HG03378 (cell line): ENCODE measurements at regions not wholly inside any gene's neighbourhood (a gene's known extent, or its start where the extent isn't known, plus 50 kb on each side); places are given as distances from the start of the nearest gene placed in this dataset.
A peak's percentile ranks its signal among the peaks of the same experiment; 100 is the strongest.

Source experiments
- ATAC-seq: cut with Tn5 transposase; IDR thresholded peaks from one replicate; pipeline ENCODE4 v1.9.1; 2021; ENCODE audit warnings: mild to moderate bottlenecking, moderate library complexity; ENCODE audit not compliant: unreplicated experiment

DNA sequence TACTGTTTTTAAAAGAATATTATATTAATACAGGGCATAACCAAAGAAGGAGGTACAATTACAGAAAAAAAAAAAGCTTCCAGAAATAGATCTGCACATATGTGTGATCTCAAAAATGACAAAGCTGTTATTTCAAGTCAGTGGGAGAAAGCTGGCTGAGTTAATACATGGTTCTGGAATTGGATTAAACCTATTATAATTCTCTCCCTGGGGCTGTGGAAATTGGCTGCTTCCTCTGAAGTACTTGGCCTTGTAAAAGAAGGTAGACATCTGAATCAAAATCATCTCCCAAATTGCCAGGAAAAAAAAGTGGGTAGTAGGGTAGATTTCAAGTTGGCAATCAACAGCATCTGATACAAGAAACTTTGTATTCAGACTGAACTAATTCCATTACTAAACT lies 723.9 kb upstream of the ALCAM start:
- ATAC-seq: no peak

DNA sequence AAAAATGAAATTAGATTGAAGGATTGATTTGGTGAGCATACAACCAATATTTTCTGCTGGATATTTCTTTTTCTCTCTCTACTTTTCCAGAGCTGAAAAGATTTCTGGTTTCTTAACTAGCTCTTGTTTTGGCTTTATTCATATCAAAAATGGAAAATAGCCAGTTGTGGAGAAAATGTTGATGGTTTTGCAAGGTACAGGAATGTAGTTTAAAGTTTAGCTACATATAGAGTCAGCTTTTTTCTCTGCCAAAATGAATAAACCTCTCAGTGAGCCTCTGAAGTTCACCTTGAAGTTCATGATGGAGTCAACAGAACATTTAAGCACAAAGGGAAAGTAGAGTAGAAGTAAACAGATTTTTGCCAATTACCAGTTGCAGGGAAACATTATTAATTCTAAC lies 720.5 kb upstream of the ALCAM start:
- no peak for ATAC-seq

DNA sequence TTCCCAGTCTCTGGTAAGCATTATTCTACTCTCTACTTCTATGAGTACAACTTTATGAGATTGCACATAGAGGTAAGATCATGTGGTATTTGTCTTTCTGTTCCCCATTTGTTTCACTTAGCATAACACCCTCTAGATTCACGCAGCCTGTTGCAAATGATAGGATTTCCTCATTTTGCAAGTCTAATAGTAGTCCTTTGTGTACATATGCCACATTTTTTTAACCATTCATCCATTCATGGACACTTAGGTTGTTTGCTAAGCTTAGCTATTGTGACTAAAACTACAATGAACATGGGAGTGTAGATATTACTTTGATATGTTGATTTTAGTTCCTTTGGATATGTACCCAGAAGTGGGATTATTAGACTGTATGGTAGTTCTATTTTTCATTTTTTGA lies 717.9 kb upstream of the ALCAM start:
- no peak for ATAC-seq

GRCh38 chr3:104669083-104669482 lies 697.6 kb upstream of the ALCAM start:
- no peak for ATAC-seq

DNA sequence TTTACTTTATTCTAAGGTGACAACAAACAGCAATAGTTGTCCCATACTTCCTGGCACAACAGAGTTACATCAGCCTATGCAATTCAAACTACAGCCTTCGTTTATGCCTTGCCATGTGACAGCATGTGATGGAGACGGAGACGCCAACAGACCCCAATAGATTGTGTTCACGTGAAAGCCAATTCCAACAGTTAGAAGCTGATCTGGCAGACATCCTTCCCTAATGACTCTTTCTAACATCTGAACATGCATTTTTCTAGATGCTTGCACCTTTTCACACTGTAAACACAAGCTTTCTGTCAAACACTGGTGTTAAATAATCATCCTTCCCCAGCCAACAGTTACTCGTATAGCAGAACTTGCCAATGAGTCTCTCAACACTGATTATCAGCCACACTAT lies 694.4 kb upstream of the ALCAM start:
- ATAC-seq: no peak

GRCh38 chr3:104673981-104674380 lies 692.7 kb upstream of the ALCAM start:
- ATAC-seq: no peak

DNA sequence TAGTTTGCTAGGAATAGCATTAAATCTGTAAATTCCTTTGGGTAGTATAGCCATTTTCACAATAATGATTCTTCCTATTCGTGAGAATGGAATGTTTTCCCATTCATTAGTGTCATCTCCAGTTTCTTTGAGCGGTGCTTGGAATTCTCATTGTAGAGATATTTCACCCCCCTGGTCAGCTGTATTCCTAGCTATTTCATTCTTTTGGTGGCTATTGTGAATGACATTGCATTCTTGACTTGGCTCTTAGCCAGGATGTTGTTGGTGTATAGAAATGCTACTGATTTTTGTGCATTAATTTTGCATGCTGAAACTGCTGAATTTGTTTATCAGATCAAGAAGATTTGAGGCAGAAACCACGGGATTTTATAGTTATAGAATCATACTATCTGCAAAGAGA lies 690.5 kb upstream of the ALCAM start:
- no peak for ATAC-seq

GRCh38 chr3:104677932-104678331 lies 688.8 kb upstream of the ALCAM start:
- no peak for ATAC-seq

GRCh38 chr3:104685492-104685891 lies 681.2 kb upstream of the ALCAM start:
- no peak for ATAC-seq

GRCh38 chr3:104687362-104687761 lies 679.3 kb upstream of the ALCAM start:
- ATAC-seq: no peak

GRCh38 chr3:104696470-104696869 lies 670.2 kb upstream of the ALCAM start:
- no peak for ATAC-seq

DNA sequence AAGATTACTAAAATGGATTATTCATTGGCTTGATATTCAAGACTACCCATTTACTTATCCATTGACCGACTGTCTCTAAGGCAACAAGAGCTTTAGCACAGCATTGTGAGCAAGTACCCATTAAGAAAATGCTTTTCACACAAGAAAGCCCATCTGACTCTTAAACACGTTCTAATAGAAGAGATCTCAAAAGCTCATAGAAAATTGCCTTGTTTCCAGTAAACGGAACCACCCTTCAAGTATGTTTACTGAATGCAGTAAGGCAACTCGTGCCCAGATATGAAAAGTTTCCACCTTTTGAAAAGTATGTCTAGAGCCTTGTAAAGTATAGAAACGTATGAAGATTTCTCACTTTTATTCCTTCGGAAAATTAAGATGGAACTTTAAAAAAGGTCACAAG lies 655.3 kb upstream of the ALCAM start:
- ATAC-seq: no peak

DNA sequence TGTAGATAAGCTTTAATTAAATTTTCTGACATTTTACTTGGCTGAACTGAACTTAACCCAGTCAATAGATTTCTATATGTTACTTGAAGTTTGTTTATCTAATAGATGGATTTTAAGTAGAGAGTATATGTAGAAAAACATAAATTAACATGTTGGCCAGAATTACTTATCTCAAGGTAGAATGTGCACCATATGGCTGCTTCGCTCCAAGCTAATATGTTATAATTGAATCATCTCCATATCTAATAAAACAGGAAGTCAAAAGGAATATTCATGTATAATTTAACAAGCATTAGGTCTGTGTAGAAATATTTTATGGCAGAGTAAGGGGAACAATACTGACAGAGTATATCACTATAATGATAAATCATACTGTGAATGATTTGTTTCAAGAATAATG lies 650.7 kb upstream of the ALCAM start:
- no peak for ATAC-seq

DNA sequence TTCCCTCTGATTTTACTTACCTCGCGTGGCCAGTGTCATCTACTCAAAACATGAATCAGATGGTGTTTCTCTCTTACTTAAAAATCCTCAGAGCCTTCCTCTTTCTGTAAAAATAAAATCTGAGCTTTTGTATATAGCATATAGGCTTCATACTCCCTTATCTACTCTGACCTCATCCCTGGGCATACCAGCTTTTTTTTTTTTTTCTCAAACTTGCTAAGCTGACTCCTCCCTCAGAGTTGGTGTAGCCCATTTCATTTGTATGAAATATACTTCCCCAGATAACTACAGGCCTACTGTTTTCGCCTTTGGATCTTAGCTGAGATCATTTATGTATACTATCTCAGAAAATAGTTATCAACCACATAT lies 648.9 kb upstream of the ALCAM start:
- ATAC-seq: peak; percentile 53

DNA sequence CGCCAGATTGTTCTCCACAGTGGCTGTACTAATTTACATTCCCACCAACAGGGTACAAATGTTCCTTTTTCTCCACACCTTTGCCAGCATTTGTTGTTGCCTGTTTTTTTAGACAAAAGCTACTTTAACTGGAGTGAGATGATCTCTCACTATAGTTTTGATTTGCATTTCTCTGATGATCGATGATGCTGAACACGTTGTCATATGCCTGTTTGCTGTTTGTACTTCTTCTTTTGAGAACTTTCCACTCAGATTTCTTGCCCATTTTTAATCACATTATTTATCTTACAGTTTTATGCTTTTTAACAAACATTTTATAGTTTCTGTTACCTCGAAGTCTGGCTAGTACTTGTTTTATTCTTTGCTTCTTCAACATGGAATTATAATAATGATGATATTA lies 643.7 kb upstream of the ALCAM start:
- no peak for ATAC-seq

GRCh38 chr3:104731074-104731473 lies 635.6 kb upstream of the ALCAM start:
- no peak for ATAC-seq

- ATAC-seq: no peak
Observed at GRCh38 chr3:104734627-104735026, 632.1 kb upstream of the ALCAM start.

GRCh38 chr3:104735691-104736090 lies 631.0 kb upstream of the ALCAM start:
- ATAC-seq: no peak

- ATAC-seq: no peak
Observed at GRCh38 chr3:104738271-104738670, 628.4 kb upstream of the ALCAM start.

- no peak for ATAC-seq
Observed at GRCh38 chr3:104740874-104741379, 625.8 kb upstream of the ALCAM start.

GRCh38 chr3:104742044-104742443 lies 624.7 kb upstream of the ALCAM start:
- no peak for ATAC-seq

DNA sequence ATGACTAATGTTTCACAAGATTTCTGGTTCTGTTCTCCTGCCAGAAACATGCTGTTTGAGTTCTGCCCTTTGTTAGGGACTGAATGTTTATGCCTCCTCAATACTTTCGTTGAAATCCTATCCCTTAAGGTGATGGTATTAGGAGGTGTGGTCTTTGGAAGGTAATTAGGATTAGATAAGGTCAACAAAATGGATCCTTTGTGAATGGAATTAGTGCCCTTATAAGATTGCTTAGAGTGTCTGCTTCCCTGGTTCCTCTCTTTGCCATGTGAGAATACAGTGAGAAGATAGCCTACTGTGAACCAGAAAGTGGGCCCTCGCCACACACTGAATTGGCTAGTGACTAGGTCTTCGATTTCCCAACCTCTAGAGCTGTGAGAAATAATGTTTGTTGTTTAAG lies 621.4 kb upstream of the ALCAM start:
- ATAC-seq: no peak

DNA sequence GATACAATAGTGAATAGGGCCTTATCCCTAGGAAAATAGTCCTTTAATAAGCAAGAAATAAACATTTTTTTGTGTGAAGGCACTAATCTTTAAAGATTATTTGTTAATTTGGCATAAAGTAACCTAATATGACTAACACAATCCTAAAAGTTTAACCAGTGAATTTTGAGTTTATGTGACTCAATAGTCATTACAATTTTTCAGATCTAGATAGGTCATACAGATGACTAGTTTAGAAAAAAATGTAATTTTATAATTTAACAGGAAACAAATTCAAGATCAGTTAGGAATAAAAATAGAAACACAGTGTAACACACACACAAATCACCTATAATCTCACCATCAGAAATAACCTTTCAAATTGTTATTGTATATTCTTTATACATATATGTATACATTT lies 620.7 kb upstream of the ALCAM start:
- no peak for ATAC-seq

DNA sequence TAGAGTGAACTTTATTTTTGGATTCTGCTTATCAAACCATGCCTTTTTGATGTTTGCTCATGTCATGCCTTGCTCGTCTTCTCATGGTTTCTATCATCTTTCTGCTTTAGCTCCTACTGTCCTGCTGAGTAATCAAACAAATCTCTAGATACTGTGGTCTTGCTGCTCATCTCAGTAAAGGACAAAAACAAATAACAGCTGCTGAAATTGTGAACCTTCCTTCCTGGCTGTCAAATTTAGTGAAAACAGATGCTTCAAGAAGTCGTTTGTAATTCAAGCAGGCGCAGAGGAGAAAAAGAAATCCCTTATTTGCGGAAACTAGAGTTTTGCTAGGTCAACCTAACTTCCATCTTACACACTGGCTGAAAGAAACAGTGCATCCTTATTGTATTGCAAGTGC lies 616.1 kb upstream of the ALCAM start:
- ATAC-seq: no peak
